ENCODE measurements at regions not wholly inside any gene's neighbourhood (a gene's known extent, or its start where the extent isn't known, plus 50 kb on each side); places are given as distances from the start of the nearest gene placed in this dataset.
A peak's percentile ranks its signal among the peaks of the same experiment; 100 is the strongest.

DNA sequence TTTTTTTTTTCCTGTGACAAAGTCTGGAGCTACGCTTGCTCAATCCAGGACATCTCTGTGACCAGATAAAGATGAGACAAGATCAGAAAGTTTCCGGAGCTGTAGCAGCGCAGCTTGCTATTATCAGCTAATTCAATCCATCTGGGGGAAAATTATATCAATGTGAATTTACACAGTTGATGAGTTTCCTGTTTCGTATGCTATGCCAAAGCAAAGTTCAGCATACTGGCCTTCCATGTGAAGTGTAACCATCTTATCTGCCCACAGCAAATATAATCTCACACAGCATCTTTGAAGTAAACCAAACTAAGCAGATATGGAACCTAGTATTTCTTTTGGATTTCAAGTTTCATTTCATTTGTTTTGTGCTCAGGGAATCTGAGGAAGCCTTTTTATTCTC lies 1767.7 kb downstream of the EFNA5 start:
- Histone ChIP-seq H3K27ac (no peak overlapping the region), H3K36me3 (replicated peaks) (no peaks in the 10 kb centered on the region), H3K4me3 (ENCODE audit: low read depth, low read length) (no peak overlapping the region), H3K27me3 (replicated peaks) (no peaks in the 10 kb centered on the region)
- DNase-seq = peak; percentile 43
- in situ Hi-C loops (cut with HindIII; ENCODE audit: low pct_ligation_motif_present, low sequenced_read_pairs) = no loop called here
- TF ChIP-seq, protein P1, sequence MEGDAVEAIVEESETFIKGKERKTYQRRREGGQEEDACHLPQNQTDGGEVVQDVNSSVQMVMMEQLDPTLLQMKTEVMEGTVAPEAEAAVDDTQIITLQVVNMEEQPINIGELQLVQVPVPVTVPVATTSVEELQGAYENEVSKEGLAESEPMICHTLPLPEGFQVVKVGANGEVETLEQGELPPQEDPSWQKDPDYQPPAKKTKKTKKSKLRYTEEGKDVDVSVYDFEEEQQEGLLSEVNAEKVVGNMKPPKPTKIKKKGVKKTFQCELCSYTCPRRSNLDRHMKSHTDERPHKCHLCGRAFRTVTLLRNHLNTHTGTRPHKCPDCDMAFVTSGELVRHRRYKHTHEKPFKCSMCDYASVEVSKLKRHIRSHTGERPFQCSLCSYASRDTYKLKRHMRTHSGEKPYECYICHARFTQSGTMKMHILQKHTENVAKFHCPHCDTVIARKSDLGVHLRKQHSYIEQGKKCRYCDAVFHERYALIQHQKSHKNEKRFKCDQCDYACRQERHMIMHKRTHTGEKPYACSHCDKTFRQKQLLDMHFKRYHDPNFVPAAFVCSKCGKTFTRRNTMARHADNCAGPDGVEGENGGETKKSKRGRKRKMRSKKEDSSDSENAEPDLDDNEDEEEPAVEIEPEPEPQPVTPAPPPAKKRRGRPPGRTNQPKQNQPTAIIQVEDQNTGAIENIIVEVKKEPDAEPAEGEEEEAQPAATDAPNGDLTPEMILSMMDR (IDR thresholded peaks at IDR 0.05; ENCODE audit: low read depth, low read length, missing control alignments) = no peak

DNA sequence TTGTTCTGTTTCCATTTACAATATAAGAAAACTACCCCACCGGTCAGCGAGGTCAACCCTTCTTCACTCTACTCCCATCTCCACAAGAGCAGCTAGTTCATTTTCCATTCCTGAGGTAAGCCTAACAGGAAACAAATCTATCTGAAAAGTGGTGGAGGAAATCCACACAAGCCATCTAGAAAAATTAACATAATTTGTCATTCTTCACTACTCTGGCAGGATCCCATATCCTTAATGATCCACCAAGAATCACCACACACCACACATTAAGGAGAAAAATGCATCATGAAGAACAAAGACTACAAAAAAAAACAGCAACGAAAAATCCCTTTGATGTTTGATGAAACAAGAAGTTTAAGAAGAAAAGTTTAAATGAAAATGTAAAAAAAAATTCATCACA lies 1771.0 kb downstream of the EFNA5 start:
- Histone ChIP-seq H3K27me3 (replicated peaks) (no peaks in the 10 kb centered on the region), H3K4me3 (ENCODE audit: low read depth, low read length) (no peak overlapping the region), H3K27ac (no peak overlapping the region), H3K36me3 (replicated peaks) (no peaks in the 10 kb centered on the region)
- TF ChIP-seq, protein P1 (IDR thresholded peaks at IDR 0.05; ENCODE audit: low read depth, low read length, missing control alignments) = no peak
- DNase-seq = no peak
- in situ Hi-C loops (cut with HindIII; ENCODE audit: low pct_ligation_motif_present, low sequenced_read_pairs) = no loop called here

- Histone ChIP-seq H3K27me3 (replicated peaks) (no peaks in the 10 kb centered on the region), H3K36me3 (replicated peaks) (no peaks in the 10 kb centered on the region), H3K4me3 (ENCODE audit: low read depth, low read length) (no peak overlapping the region), H3K27ac (no peak overlapping the region)
- no peak for DNase-seq
- in situ Hi-C loops (cut with HindIII; ENCODE audit: low pct_ligation_motif_present, low sequenced_read_pairs) = no loop called here
- TF ChIP-seq, protein P1 (IDR thresholded peaks at IDR 0.05; ENCODE audit: low read depth, low read length, missing control alignments) = no peak
These were observed 1772.6 kb downstream of the EFNA5 start for GRCh38 chr5:105898183-105898582.

DNA sequence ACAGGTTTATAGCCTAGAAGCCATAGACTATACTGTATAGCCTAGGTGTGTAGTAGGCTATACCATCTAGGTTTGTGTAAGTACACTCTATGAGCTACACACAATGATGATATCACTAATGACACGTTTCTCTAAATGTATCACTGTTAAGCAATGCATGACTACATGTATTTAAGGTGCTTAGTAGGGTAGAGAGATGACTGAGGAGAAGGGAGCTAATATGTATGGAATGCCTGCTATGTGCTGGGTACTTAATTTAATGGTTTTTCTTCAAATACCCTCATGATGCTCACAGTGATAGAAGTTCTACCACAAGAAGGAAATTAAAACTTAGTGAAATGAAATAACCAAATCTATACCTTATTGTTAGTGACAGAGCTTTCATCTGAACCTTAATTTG lies 1785.5 kb downstream of the EFNA5 start:
- TF ChIP-seq, protein P1 (IDR thresholded peaks at IDR 0.05; ENCODE audit: low read depth, low read length, missing control alignments) = no peak
- H3K27me3 ChIP-seq (replicated peaks) = no peaks in the 10 kb centered on the region
- no peak overlapping the region for H3K4me3 ChIP-seq (ENCODE audit: low read depth, low read length)
- no peak for DNase-seq
- H3K36me3 ChIP-seq (replicated peaks) = no peaks in the 10 kb centered on the region
- in situ Hi-C loops (cut with HindIII; ENCODE audit: low pct_ligation_motif_present, low sequenced_read_pairs) = no loop called here
- no peak overlapping the region for H3K27ac ChIP-seq

DNA sequence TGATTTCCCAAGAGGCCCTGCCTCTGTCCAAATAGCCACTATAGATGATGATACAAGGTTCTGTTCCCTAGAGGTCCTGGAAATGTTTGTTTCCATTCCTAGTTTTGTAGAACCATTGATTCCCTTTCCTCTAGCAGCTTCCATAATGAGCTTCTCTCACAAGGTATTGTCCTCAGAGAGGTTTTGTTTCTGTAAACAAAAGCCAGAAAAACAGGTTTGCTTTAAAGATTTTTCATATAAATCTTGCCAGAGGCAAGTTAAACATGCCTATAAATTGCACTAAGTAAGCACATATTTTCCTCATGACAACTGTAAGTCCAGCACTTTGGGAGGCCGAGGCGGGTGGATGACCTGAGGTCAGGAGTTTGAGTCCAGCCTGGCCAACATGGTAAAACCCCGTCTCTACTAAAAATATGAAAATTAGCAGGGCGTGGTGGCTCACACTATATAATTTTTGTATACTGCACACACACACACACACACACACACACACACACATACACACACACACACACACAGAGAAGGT lies 1787.7 kb downstream of the EFNA5 start:
- TF ChIP-seq, protein P1 (IDR thresholded peaks at IDR 0.05; ENCODE audit: low read depth, low read length, missing control alignments) = no peak
- DNase-seq = no peak
- Histone ChIP-seq H3K27me3 (replicated peaks) (no peaks in the 10 kb centered on the region), H3K36me3 (replicated peaks) (no peaks in the 10 kb centered on the region), H3K27ac (no peak overlapping the region), H3K4me3 (ENCODE audit: low read depth, low read length) (no peak overlapping the region)
- in situ Hi-C loops (cut with HindIII; ENCODE audit: low pct_ligation_motif_present, low sequenced_read_pairs) = no loop called here

DNA sequence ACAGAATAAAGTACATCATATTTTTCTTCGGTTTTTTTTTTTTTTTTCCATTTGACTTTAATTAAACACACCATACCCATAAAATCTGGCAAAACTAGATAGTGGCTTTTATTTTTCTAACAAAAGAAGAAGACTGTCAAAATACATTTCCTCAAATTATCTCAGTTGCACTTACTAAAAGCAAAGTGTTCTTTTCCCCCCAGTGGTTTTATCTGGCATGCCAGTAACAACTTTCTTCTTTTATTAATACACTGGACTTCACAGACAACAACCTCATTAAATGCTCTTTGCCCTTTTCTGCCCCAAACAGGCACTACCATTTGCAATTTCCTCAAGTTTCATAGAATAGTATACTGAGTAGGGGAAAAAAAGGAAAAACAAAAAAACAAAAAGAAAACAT lies 1792.3 kb downstream of the EFNA5 start:
- no peak for DNase-seq
- in situ Hi-C loops (cut with HindIII; ENCODE audit: low pct_ligation_motif_present, low sequenced_read_pairs) = no loop called here
- TF ChIP-seq, protein P1 (IDR thresholded peaks at IDR 0.05; ENCODE audit: low read depth, low read length, missing control alignments) = no peak
- H3K4me3 ChIP-seq (ENCODE audit: low read depth, low read length) = no peak overlapping the region
- no peak overlapping the region for H3K27ac ChIP-seq
- no peaks in the 10 kb centered on the region for H3K27me3 ChIP-seq (replicated peaks)
- no peaks in the 10 kb centered on the region for H3K36me3 ChIP-seq (replicated peaks)
